ENCODE measurements at regions not wholly inside any gene's neighbourhood (a gene's known extent, or its start where the extent isn't known, plus 50 kb on each side); places are given as distances from the start of the nearest gene placed in this dataset.

- TF ChIP-seq, protein P1, sequence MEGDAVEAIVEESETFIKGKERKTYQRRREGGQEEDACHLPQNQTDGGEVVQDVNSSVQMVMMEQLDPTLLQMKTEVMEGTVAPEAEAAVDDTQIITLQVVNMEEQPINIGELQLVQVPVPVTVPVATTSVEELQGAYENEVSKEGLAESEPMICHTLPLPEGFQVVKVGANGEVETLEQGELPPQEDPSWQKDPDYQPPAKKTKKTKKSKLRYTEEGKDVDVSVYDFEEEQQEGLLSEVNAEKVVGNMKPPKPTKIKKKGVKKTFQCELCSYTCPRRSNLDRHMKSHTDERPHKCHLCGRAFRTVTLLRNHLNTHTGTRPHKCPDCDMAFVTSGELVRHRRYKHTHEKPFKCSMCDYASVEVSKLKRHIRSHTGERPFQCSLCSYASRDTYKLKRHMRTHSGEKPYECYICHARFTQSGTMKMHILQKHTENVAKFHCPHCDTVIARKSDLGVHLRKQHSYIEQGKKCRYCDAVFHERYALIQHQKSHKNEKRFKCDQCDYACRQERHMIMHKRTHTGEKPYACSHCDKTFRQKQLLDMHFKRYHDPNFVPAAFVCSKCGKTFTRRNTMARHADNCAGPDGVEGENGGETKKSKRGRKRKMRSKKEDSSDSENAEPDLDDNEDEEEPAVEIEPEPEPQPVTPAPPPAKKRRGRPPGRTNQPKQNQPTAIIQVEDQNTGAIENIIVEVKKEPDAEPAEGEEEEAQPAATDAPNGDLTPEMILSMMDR (IDR thresholded peaks at IDR 0.05; ENCODE audit: insufficient read depth, low read length, poor library complexity, severe bottlenecking), result peak; percentile 18
- TF ChIP-seq EZH2phosphoT487 (conservative IDR thresholded peaks at IDR 0.05; ENCODE audit: low read length), result no peak
These were observed 109.1 kb downstream of the ELAPOR2 start for GRCh38 chr7:86950360-86950759.
